H1 (cell line): ENCODE measurements at regions not wholly inside any gene's neighbourhood (a gene's known extent, or its start where the extent isn't known, plus 50 kb on each side); places are given as distances from the start of the nearest gene placed in this dataset.

ENCODE experiments used
- CTCF ChIA-PET: fragments of 300-600 bp; sonication (Branson Sonifier 250); formaldehyde crosslinking; loops from one replicate; lab custom pipeline; 2021; ENCODE audit not compliant: partially characterized antibody; lab: Charles Lee
- POLR2A ChIA-PET: fragments of 300-600 bp; sonication (Branson Sonifier 250); formaldehyde crosslinking; loops from one replicate; lab custom pipeline; 2021; ENCODE audit warnings: inconsistent platforms; ENCODE audit not compliant: partially characterized antibody; lab: Charles Lee
- DNase-seq, 2 experiments: peaks; one replicate each; pipeline versions ENCODE4 v3.0.0 to v3.0.0-alpha.2; 2010 to 2022; ENCODE audit warnings: low spot score in 2 of 2, low read depth in 1 of 2, mixed read lengths in 1 of 2
- FAIRE-seq: peaks from 2 replicates; lab custom pipeline; 2011; peaks lifted over from hg19 to GRCh38; lab: Jason Lieb, UNC
- H2AFZ ChIP-seq: 2 replicates; pipeline ENCODE4 v1.8.1; 2012; ENCODE audit warnings: low read length, inconsistent platforms
- H2AK5ac ChIP-seq: 2 replicates; pipeline ENCODE4 v1.6.1; 2013; ENCODE audit warnings: low read depth, low read length
- H2BK120ac ChIP-seq: replicated peaks from 2 replicates; pipeline ENCODE3; 2013; ENCODE audit warnings: low read depth, low read length, inconsistent platforms
- H2BK12ac ChIP-seq: 2 replicates; pipeline ENCODE4 v1.6.1; 2013; ENCODE audit warnings: low read depth, low read length
- H2BK15ac ChIP-seq: 2 replicates; pipeline ENCODE4 v1.6.1; 2013; ENCODE audit warnings: low read length
- H2BK20ac ChIP-seq: 2 replicates; pipeline ENCODE4 v1.6.1; 2013; ENCODE audit warnings: low read length
- H2BK5ac ChIP-seq: 2 replicates; pipeline ENCODE4 v1.6.1; 2013; ENCODE audit warnings: low read depth, low read length
- H3K14ac ChIP-seq: 2 replicates; pipeline ENCODE4 v1.6.1; 2013; ENCODE audit warnings: inconsistent platforms; ENCODE audit not compliant: insufficient read length
- H3K18ac ChIP-seq: 2 replicates; pipeline ENCODE4 v1.6.1; 2013; ENCODE audit warnings: low read length; ENCODE audit errors: extremely low read depth
- H3K23ac ChIP-seq: 2 replicates; pipeline ENCODE4 v1.6.1; 2013; ENCODE audit warnings: inconsistent platforms; ENCODE audit not compliant: insufficient read length
- H3K23me2 ChIP-seq: 2 replicates; pipeline ENCODE4 v1.6.1; 2013; ENCODE audit warnings: low read depth, low read length
- H3K27ac ChIP-seq: 2 replicates; pipeline ENCODE4 v1.6.1; 2011; ENCODE audit warnings: low read depth, low read length, inconsistent platforms
- H3K27me3 ChIP-seq, 4 experiments: replicated peaks in 1 of 4; 1 replicate in 1 of 4; 2 replicates in 3 of 4; pipeline versions ENCODE4 v1.6.1 to v1.8.1; 2011 to 2013; ENCODE audit warnings: low read length in 3 of 4, mild to moderate bottlenecking in 3 of 4, inconsistent platforms in 2 of 4, mixed read lengths in 2 of 4, moderate library complexity in 1 of 4; ENCODE audit not compliant: control insufficient read depth in 3 of 4, insufficient read depth in 3 of 4; ENCODE audit errors: extremely low read depth in 1 of 4
- H3K36me3 ChIP-seq, 4 experiments: 2 replicates each; pipeline versions ENCODE4 v1.6.1 to v1.8.1; 2011 to 2013; ENCODE audit warnings: mild to moderate bottlenecking in 4 of 4, low read length in 3 of 4, moderate library complexity in 2 of 4, control low read depth in 1 of 4, inconsistent platforms in 1 of 4; ENCODE audit not compliant: insufficient read depth in 4 of 4, control insufficient read depth in 2 of 4
- H3K4ac ChIP-seq: replicated peaks from 2 replicates; pipeline ENCODE3; 2013; ENCODE audit warnings: low read length, low read depth, mixed read lengths, inconsistent platforms; ENCODE audit not compliant: insufficient read length
- H3K4me1 ChIP-seq, 4 experiments: replicated peaks in 1 of 4; 1 replicate in 1 of 4; 2 replicates in 3 of 4; pipeline versions ENCODE4 v1.6.1 to v1.8.1; 2011 to 2013; ENCODE audit warnings: low read length in 3 of 4, inconsistent platforms in 2 of 4, mixed read lengths in 1 of 4; ENCODE audit not compliant: insufficient read depth in 4 of 4, control insufficient read depth in 3 of 4
- H3K4me2 ChIP-seq, 2 experiments: 2 replicates each; pipeline versions ENCODE4 v1.6.1 to v1.8.1; 2011 to 2013; ENCODE audit warnings: low read depth in 2 of 2, low read length in 2 of 2, control low read depth in 1 of 2, inconsistent platforms in 1 of 2, mild to moderate bottlenecking in 1 of 2; ENCODE audit not compliant: insufficient read depth in 1 of 2
- H3K4me3 ChIP-seq, 4 experiments: fragments of 200-600, 300-600 bp in 1 of 4; sonication (generic), shearing (Covaris generic), sonication (Bioruptor Twin) in 1 of 4; 2 replicates each; pipeline versions ENCODE4 v1.5.1 to v1.8.1; 2011 to 2016; ENCODE audit warnings: low read length in 4 of 4, low read depth in 3 of 4, control low read depth in 2 of 4, inconsistent platforms in 2 of 4, mild to moderate bottlenecking in 2 of 4, mixed read lengths in 1 of 4, moderate library complexity in 1 of 4; ENCODE audit not compliant: insufficient read depth in 2 of 4; ENCODE audit errors: extremely low read depth in 1 of 4
- H3K56ac ChIP-seq: replicated peaks from 2 replicates; pipeline ENCODE3; 2013; ENCODE audit warnings: low read depth, mild to moderate bottlenecking, mixed read lengths, low read length, inconsistent platforms; ENCODE audit not compliant: insufficient read length
- H3K79me1 ChIP-seq: 2 replicates; pipeline ENCODE4 v1.6.1; 2013; ENCODE audit warnings: low read depth, low read length, control low read depth
- H3K79me2 ChIP-seq, 2 experiments: 2 replicates each; pipeline versions ENCODE4 v1.6.1 to v1.8.1; 2012 to 2013; ENCODE audit warnings: low read length in 2 of 2, mild to moderate bottlenecking in 2 of 2, inconsistent platforms in 1 of 2; ENCODE audit not compliant: insufficient read depth in 2 of 2, control insufficient read depth in 1 of 2
- H3K9ac ChIP-seq, 4 experiments: replicated peaks in 1 of 4; 1 replicate in 1 of 4; 2 replicates in 3 of 4; pipeline versions ENCODE4 v1.6.1 to v1.8.1; 2011 to 2013; ENCODE audit warnings: low read depth in 3 of 4, low read length in 3 of 4, control low read depth in 2 of 4, mild to moderate bottlenecking in 2 of 4, moderate library complexity in 2 of 4, inconsistent platforms in 1 of 4; ENCODE audit errors: extremely low read depth in 1 of 4
- H3K9me3 ChIP-seq, 2 experiments: 2 replicates each; pipeline versions ENCODE4 v1.6.1 to v1.8.1; 2012 to 2013; ENCODE audit warnings: mild to moderate bottlenecking in 2 of 2, moderate library complexity in 2 of 2, control low read depth in 1 of 2, inconsistent platforms in 1 of 2, low read depth in 1 of 2, low read length in 1 of 2, mixed read lengths in 1 of 2; ENCODE audit not compliant: insufficient read depth in 2 of 2
- H4K20me1 ChIP-seq, 2 experiments: replicated peaks in 1 of 2; 2 replicates each; pipeline versions ENCODE3 to v1.8.1; 2011 to 2013; ENCODE audit warnings: inconsistent platforms in 2 of 2, low read length in 2 of 2, mild to moderate bottlenecking in 1 of 2; ENCODE audit not compliant: insufficient read depth in 2 of 2, control insufficient read depth in 1 of 2
- H4K5ac ChIP-seq: 2 replicates; pipeline ENCODE4 v1.6.1; 2013; ENCODE audit warnings: low read length, low read depth, mixed read lengths, inconsistent platforms; ENCODE audit not compliant: insufficient read length
- H4K8ac ChIP-seq: 2 replicates; pipeline ENCODE4 v1.8.0; 2013; ENCODE audit warnings: mild to moderate bottlenecking, moderate library complexity, low read length, inconsistent platforms; ENCODE audit not compliant: insufficient read depth; ENCODE audit errors: extremely low read depth
- H4K91ac ChIP-seq: replicated peaks from 2 replicates; pipeline ENCODE3; 2013; ENCODE audit warnings: low read length, mixed read lengths, inconsistent platforms; ENCODE audit not compliant: insufficient read length
- BACH1 ChIP-seq: IDR thresholded peaks from 2 replicates; pipeline ENCODE4 v1.6.1; 2012; ENCODE audit warnings: low read length, improper control_type of control experiment
- FOSL1 ChIP-seq: IDR thresholded peaks from 2 replicates; pipeline ENCODE4 v1.6.1; 2011; ENCODE audit warnings: mild to moderate bottlenecking, low read depth, low read length, moderate library complexity; ENCODE audit not compliant: insufficient read depth
- JUN ChIP-seq: IDR thresholded peaks from 2 replicates; pipeline ENCODE4 v1.6.1; 2011; ENCODE audit warnings: low read depth, mild to moderate bottlenecking, improper control_type of control experiment, low read length
- WGBS, 2 experiments: shearing (Covaris generic) in 1 of 2; methylation state at CpG; one replicate each; pipeline versions ENCODE4 v1.1.6 to v1.1.7; 2013 to 2015; ENCODE audit warnings: low lambda C conversion rate in 2 of 2, mixed read lengths in 2 of 2, inconsistent platforms in 1 of 2, low coverage in 1 of 2, missing lambda C conversion rate in 1 of 2; ENCODE audit not compliant: insufficient replicate concordance in 2 of 2, insufficient coverage in 1 of 2, insufficient read length in 1 of 2; ENCODE audit errors: extremely low coverage in 1 of 2, missing lambda C conversion rate in 1 of 2; 5-methylcytosine and 5-hydroxymethylcytosine counted together
- TF ChIP-seq, protein P1 (sequence below): IDR thresholded peaks from 2 replicates; pipeline ENCODE4 v1.6.1; 2012; ENCODE audit warnings: inconsistent platforms

DNA sequence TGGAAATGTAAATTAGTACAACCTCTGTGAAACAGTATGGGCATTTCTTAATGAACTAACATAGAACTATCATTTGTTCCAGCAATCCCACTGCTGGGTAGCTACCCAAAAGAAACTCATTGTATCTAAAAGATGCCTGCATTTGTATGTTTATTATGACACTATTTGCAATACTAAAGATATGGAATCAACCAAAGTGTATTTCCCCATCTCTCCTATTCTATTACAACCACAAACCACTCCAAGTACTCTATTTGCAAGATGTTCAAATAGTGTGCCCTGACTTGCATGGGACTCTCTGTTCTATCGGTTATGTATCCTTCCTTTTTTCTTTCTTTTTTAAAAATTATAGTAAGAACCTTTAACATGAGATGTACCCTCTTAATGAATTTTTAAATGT is 845.2 kb downstream of the CDH11 start:
- no peak for TF ChIP-seq JUN
- no peak for TF ChIP-seq FOSL1
- no peak for TF ChIP-seq BACH1
- TF ChIP-seq, protein P1, sequence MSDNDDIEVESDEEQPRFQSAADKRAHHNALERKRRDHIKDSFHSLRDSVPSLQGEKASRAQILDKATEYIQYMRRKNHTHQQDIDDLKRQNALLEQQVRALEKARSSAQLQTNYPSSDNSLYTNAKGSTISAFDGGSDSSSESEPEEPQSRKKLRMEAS = no peak
- no peak overlapping the region for H2BK15ac ChIP-seq

More for the DNA sequence above, 845.2 kb downstream of the CDH11 start:
- Histone ChIP-seq H3K14ac (no peak overlapping the region), H4K20me1 (no peaks in the 10 kb centered on the region), H4K91ac (no peak overlapping the region), H2BK5ac (no peak overlapping the region), H3K27me3 (no peaks in the 10 kb centered on the region), H3K4me3 (no peak overlapping the region), H3K4me2 (no peak overlapping the region), H2AK5ac (no peak overlapping the region), H2BK12ac (no peak overlapping the region), H3K79me2 (no peaks in the 10 kb centered on the region), H3K56ac (no peak overlapping the region), H3K27ac (no peak overlapping the region), H3K79me1 (no peaks in the 10 kb centered on the region), H2BK20ac (no peak overlapping the region), H3K23ac (no peak overlapping the region), H3K4ac (no peak overlapping the region), H3K18ac (no peak overlapping the region), H3K9ac (no peak overlapping the region), H4K8ac (no peak overlapping the region), H4K5ac (no peak overlapping the region), H3K9me3 (no peaks in the 10 kb centered on the region), H3K4me1 (no peaks in the 10 kb centered on the region), H2AFZ (no peak overlapping the region), H2BK120ac (no peak overlapping the region), H3K36me3 (no peaks in the 10 kb centered on the region), H3K23me2 (no peaks in the 10 kb centered on the region)
- FAIRE-seq (no peak), DNase-seq (no peak)
- 94% methylated on average over 1 of the region's 1 CpG; no CpG with 5 or more reads in 1 of the 2 experiments for WGBS, 2 experiments
- CTCF ChIA-PET = interaction anchor here (0.6 kb wide), 1 partner anchor 238 kb away, joined by 4 read pairs; no protein-coding TSS in a partner anchor
- POLR2A ChIA-PET = no interaction called here
